ENCODE measurements at regions not wholly inside any gene's neighbourhood (a gene's known extent, or its start where the extent isn't known, plus 50 kb on each side); places are given as distances from the start of the nearest gene placed in this dataset.

DNA sequence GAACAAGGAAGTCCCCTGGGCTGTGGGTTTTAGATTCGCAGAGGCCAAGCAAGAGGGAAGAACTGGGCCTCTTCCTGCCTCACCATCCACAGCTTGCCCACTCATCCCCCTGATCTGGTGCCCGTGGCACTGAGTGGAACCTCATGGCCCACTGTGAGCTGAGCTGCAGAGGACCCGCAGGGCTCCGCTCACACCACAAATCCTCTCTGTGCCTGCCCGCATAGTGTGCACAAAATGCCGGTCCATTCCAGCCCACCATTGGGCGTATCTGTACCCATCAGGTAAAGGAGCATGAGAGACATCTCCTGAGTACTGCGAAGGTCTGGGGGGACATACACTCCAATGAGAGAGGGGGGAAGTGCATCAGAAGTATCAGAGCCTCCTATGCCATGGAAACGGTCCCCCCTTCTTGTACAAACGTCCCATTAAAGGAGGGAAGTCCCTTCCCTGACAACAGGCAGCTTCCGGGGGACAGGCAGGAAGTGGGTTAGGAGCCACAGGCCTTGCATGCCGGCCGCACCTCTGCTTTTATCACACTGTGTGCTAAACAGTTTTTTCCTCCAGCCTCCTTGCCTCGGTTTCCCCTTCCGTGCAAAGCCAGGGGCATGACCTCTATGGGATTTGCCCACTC, 309.4 kb upstream of the DIO3 start:
- TF ChIP-seq, protein P1, sequence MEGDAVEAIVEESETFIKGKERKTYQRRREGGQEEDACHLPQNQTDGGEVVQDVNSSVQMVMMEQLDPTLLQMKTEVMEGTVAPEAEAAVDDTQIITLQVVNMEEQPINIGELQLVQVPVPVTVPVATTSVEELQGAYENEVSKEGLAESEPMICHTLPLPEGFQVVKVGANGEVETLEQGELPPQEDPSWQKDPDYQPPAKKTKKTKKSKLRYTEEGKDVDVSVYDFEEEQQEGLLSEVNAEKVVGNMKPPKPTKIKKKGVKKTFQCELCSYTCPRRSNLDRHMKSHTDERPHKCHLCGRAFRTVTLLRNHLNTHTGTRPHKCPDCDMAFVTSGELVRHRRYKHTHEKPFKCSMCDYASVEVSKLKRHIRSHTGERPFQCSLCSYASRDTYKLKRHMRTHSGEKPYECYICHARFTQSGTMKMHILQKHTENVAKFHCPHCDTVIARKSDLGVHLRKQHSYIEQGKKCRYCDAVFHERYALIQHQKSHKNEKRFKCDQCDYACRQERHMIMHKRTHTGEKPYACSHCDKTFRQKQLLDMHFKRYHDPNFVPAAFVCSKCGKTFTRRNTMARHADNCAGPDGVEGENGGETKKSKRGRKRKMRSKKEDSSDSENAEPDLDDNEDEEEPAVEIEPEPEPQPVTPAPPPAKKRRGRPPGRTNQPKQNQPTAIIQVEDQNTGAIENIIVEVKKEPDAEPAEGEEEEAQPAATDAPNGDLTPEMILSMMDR (conservative IDR thresholded peaks at IDR 0.05): no peak
- no peak for TF ChIP-seq ZFX (IDR thresholded peaks at IDR 0.05)
